ENCODE measurements at regions not wholly inside any gene's neighbourhood (a gene's known extent, or its start where the extent isn't known, plus 50 kb on each side); places are given as distances from the start of the nearest gene placed in this dataset.

- Histone ChIP-seq H3K79me2 (ENCODE audit: insufficient read depth, low read depth) (no peaks in the 10 kb centered on the region), H3K4me1 (ENCODE audit: low read depth, poor library complexity, severe bottlenecking) (no peaks in the 10 kb centered on the region), H2AFZ (ENCODE audit: low read depth) (no peak overlapping the region), H3K9ac (no peak overlapping the region), H3K27me3 (ENCODE audit: insufficient read depth, low read depth) (no peaks in the 10 kb centered on the region), H3K27ac (no peak overlapping the region), H3K4me2 (no peak overlapping the region), H4K20me1 (ENCODE audit: insufficient read depth) (no peaks in the 10 kb centered on the region), H3K36me3 (ENCODE audit: insufficient read depth) (no peaks in the 10 kb centered on the region), H3K4me3 (IDR thresholded peaks at IDR 0.05; ENCODE audit: insufficient read depth, low read depth, low read length) (no peak overlapping the region)
- TF ChIP-seq CTCF (conservative IDR thresholded peaks at IDR 0.05; ENCODE audit: low read depth, low read length): no peak
These were observed 851.3 kb downstream of the GRID1 start for GRCh38 chr10:85515316-85515715.

GRCh38 chr10:85524001-85524666, 842.5 kb downstream of the GRID1 start:
- H3K27ac ChIP-seq: no peak overlapping the region
- H3K79me2 ChIP-seq (ENCODE audit: insufficient read depth, low read depth): no peaks in the 10 kb centered on the region
- no peak overlapping the region for H2AFZ ChIP-seq (ENCODE audit: low read depth)
- H3K36me3 ChIP-seq (ENCODE audit: insufficient read depth): no peaks in the 10 kb centered on the region
- TF ChIP-seq CTCF (conservative IDR thresholded peaks at IDR 0.05; ENCODE audit: low read depth, low read length): no peak
- no peak overlapping the region for H3K4me3 ChIP-seq (IDR thresholded peaks at IDR 0.05; ENCODE audit: insufficient read depth, low read depth, low read length)
- no peaks in the 10 kb centered on the region for H3K27me3 ChIP-seq (ENCODE audit: insufficient read depth, low read depth)
- no peaks in the 10 kb centered on the region for H3K4me1 ChIP-seq (ENCODE audit: low read depth, poor library complexity, severe bottlenecking)
- H3K9ac ChIP-seq: no peak overlapping the region
- H4K20me1 ChIP-seq (ENCODE audit: insufficient read depth): no peaks in the 10 kb centered on the region
- H3K4me2 ChIP-seq: no peak overlapping the region

- no peaks in the 10 kb centered on the region for H3K27me3 ChIP-seq (ENCODE audit: insufficient read depth, low read depth)
- no peak overlapping the region for H2AFZ ChIP-seq (ENCODE audit: low read depth)
- no peaks in the 10 kb centered on the region for H3K4me1 ChIP-seq (ENCODE audit: low read depth, poor library complexity, severe bottlenecking)
- H3K4me3 ChIP-seq (IDR thresholded peaks at IDR 0.05; ENCODE audit: insufficient read depth, low read depth, low read length): no peak overlapping the region
- H3K9ac ChIP-seq: no peak overlapping the region
- H3K36me3 ChIP-seq (ENCODE audit: insufficient read depth): no peaks in the 10 kb centered on the region
- no peak for TF ChIP-seq CTCF (conservative IDR thresholded peaks at IDR 0.05; ENCODE audit: low read depth, low read length)
- H3K27ac ChIP-seq: no peak overlapping the region
- H3K79me2 ChIP-seq (ENCODE audit: insufficient read depth, low read depth): no peaks in the 10 kb centered on the region
- no peaks in the 10 kb centered on the region for H4K20me1 ChIP-seq (ENCODE audit: insufficient read depth)
- H3K4me2 ChIP-seq: no peak overlapping the region
These were observed 838.8 kb downstream of the GRID1 start for GRCh38 chr10:85527616-85528317.

- no peak overlapping the region for H3K4me3 ChIP-seq (IDR thresholded peaks at IDR 0.05; ENCODE audit: insufficient read depth, low read depth, low read length)
- no peak overlapping the region for H3K9ac ChIP-seq
- H3K4me1 ChIP-seq (ENCODE audit: low read depth, poor library complexity, severe bottlenecking): no peaks in the 10 kb centered on the region
- no peak overlapping the region for H2AFZ ChIP-seq (ENCODE audit: low read depth)
- no peaks in the 10 kb centered on the region for H3K79me2 ChIP-seq (ENCODE audit: insufficient read depth, low read depth)
- H3K27ac ChIP-seq: no peak overlapping the region
- no peaks in the 10 kb centered on the region for H4K20me1 ChIP-seq (ENCODE audit: insufficient read depth)
- H3K4me2 ChIP-seq: no peak overlapping the region
- no peaks in the 10 kb centered on the region for H3K27me3 ChIP-seq (ENCODE audit: insufficient read depth, low read depth)
- no peaks in the 10 kb centered on the region for H3K36me3 ChIP-seq (ENCODE audit: insufficient read depth)
- no peak for TF ChIP-seq CTCF (conservative IDR thresholded peaks at IDR 0.05; ENCODE audit: low read depth, low read length)
These were observed 838.3 kb downstream of the GRID1 start for GRCh38 chr10:85528318-85528652.

Measured in KMS-11 (cell line).